Frontal cortex (tissue), 3 donors: ENCODE measurements at regions not wholly inside any gene's neighbourhood (a gene's known extent, or its start where the extent isn't known, plus 50 kb on each side); places are given as distances from the start of the nearest gene placed in this dataset.

ENCODE experiments used
- DNase-seq, 2 donors: peaks; one replicate each; pipeline ENCODE4 v3.0.0; 2012; ENCODE audit warnings: low spot score in 2 of 2
- FAIRE-seq: peaks from 2 replicates; lab custom pipeline; 2012; peaks lifted over from hg19 to GRCh38; lab: Jason Lieb, UNC
- donor health status: control.
- donor health status: control.
- donor health status: control.

DNA sequence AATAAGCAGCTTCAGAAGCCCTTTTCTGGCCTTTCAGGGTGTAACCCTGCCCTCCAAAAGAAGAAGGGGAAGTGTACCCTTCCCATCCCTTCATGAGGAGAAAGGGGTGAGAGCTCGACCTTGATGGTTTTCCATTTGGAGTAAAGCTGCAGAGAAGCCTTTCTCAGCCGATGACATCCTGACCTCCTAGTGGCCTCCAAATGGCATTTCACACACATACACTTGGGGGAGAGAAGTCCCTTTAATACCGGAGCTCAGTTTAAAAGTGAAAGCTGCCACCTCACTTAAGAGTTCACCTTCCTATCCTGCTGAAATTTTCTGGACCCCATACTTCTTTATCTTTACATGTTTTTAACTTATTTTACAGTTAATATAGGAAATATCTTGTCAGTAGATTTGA is 716.7 kb downstream of the DCDC2C start:
- FAIRE-seq, result no peak
- no peak for DNase-seq

DNA sequence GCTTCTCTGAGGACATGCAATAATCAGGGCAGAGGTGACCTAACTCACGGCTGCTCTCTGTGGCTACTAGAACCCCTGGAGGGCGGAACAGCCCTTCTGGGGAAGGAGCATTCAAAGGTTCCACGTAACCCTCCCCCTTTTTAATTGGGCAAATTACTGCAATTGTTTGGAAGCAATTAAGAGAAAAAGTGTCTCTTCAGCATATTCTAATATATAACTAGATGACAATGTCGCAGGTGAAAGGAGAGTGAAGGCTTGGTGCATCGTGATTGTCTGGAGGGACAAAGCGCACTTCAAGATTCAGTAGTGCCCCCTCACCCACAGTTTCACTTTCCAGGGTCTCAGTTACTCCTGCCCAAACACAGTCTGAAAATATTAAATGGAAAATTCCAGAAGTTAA is 720.8 kb downstream of the DCDC2C start:
- no peak for FAIRE-seq
- no peak for DNase-seq

DNA sequence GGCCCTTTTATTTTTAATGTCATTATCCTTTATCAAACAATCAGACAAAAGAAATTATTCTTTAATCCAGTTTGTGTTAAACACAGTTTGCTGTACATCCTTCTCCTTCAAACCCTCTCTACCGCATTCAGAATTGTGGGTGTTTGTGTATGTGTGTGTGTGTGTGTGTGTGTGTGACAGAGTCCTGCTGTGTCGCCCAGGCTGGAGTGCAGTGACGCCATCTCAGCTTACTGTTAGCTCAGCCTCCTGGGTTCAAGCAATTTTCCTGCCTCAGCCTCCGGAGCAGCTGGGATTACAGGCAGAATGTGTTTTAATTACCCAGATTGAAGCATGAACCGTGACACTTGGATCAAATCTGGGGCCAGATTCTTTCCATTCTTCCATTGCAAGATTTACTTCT is 723.7 kb downstream of the DCDC2C start:
- DNase-seq, result no peak
- no peak for FAIRE-seq

DNA sequence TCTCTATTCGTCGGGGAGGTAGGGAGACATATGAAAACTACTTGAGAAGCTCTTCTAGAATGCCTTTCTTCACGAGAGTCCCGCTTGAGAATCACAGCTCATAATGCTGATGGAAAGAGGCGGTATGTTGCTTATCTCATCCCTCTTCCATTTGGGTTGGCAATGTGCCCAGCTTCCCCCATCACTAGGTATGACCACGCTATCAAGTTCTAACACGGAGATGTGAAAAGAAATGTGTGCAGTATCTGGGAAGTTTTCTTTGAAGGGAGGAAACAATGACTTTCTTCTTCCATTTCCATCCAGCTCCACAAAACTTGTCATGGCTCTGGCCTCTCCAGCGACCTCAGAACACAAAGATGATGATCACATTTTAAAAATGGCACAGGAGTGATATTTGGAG is 742.4 kb downstream of the DCDC2C start:
- FAIRE-seq (no peak), DNase-seq (no peak)

DNA sequence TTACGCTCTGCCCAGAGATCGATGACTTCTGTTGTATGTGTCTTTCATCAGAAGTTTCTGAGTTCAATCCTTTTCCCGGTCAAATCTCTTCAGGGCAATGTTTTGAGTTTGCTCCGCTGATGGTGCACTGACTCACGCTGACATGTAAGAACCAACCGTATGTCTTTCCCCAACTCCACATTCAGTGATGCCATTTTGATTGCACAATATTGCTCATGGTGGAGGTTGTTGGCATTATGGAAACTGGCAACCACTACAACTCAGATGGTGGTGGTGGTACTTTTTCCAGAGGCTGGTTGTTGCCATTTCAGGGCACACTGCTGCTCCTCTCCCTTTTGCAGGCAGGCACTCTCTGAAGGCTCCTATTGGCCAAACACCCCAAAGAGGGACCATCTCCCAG is 751.5 kb downstream of the DCDC2C start:
- no peak for DNase-seq
- FAIRE-seq, result no peak

DNA sequence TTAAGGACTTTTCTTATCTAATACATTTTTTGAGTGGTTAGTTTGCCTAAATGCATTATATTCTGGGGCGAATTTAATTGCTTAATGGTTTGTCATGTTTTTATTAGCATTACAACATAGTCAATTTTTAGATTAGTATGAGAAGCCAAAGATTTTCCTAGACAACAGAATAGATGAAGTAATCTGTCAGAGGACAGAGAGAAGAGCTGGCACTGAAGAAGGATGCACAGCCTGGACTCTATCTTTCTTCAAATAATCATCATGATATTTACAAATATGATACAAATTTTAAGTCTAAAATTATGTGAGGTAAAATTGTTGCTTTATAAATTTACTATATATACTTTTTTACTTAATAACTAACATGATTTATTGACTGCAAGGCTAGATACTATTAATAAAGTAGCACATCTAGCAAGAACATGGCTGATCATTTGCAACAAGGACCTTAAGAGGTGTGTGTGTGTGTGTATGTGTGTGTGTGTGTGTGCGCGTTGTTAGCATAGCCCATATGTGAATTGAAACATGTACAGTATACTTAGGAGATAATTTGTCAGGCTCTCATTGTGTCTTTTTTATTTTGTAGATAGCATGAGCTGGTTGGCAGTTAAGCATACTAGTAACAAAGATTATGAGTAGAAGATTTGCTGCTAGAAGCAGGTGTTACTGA is 752.2 kb downstream of the DCDC2C start:
- FAIRE-seq (no peak), DNase-seq (no peak)

DNA sequence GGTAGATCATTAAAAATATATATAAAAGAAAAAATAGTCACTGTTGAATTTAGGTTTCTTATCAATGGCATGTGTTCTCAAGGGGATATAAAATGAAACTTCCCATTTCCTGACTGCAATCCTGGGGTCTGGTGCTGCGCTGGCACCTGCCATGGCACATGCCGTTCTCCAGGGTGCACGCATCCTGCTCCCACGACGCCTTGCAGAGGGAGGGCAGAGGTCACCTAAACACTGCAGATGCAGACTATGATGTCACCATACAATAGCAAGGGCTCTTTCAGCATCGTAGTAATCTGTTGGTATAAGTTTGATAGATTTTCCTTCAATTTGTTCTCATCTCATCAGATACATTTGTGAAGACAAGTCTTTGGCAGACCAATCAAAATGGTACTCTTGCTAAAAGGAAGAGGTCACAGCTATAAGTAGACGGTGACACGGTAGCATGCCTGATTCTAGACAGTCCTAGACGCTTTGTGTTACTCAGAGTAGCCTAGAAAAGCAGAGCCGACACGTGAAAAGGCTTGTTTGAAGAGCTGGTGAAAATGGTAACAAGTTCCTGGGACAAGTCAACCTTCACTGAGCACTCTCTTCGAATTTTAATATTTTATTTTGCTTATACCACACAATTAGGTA is 761.4 kb downstream of the DCDC2C start:
- DNase-seq, result no peak
- no peak for FAIRE-seq

DNA sequence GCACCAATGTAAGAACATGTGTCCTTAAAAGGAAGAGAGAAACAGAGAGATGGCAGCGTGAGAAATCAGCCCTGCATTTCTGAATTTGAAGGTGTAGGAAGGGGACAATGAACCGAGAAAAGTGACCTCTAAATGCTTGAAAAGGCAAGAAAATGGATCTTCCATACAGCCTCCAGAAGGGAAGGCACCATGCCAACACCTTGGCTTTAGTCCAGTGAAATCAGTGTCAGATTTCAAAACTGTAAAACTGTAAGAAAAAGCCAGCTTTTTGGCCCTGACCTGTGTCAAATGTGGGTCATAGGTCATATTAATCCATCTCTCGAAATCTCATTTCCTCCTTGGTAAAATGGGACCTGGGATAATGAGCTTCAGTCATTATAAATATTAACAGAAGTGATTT is 762.3 kb downstream of the DCDC2C start:
- FAIRE-seq (no peak), DNase-seq (no peak)

DNA sequence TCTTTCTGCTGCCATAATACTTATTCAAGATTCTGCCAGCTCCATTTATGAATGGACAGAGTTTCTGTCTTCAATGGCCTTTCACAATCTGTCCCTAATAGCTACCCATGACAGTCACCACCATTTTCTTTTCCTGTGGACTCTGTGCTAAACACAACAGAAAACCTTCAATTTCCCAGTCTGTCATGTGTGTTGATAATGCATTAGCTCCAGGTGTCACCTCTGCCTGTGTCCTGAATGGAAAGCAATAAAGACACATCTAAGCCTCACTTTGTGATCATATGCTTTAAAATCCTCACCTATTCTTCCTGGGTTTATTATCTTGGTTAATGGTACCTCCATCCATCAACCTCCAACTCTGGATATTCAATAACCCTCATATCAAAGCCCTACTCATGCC is 772.2 kb downstream of the DCDC2C start:
- FAIRE-seq (no peak), DNase-seq (no peak)

DNA sequence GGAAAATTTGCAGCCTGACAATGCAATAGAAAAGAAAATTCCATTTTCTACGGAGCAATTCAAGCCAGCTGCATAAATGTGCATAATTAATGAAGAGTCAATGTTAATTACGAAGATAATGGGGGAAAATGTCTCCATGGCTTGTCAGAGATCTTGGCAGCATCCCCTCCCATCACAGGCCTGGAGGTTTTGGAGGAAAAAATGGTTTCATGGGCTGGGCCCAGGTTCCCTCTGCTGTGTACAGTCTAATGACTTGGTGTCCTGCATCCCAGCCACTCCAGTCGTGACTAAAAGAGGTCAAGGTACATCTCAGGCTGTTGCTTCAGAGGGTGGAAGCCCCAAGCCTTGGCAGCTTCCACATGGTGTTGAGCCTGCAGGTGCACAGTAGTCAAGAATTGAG is 779.7 kb downstream of the DCDC2C start:
- FAIRE-seq (no peak), DNase-seq (no peak)

DNA sequence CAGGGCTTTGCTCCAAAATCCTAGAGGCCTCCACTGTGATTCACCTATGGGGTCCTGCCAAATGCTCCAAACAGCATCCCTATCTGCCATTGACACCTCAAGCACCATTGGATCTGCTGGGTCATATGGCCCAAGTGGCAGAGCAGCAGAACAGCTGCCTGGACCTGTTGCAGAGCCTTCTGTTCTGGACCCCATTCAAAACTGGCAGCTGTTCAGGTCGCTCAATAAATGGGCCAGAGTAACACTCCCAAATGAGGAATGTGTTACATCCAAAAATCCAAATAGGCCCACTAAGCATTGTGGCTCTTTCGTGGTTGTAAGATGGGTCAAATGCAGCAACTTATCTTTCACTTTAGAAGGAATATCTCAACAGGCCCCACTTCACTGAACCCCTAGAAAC is 783.6 kb downstream of the DCDC2C start:
- FAIRE-seq (no peak), DNase-seq (no peak)

DNA sequence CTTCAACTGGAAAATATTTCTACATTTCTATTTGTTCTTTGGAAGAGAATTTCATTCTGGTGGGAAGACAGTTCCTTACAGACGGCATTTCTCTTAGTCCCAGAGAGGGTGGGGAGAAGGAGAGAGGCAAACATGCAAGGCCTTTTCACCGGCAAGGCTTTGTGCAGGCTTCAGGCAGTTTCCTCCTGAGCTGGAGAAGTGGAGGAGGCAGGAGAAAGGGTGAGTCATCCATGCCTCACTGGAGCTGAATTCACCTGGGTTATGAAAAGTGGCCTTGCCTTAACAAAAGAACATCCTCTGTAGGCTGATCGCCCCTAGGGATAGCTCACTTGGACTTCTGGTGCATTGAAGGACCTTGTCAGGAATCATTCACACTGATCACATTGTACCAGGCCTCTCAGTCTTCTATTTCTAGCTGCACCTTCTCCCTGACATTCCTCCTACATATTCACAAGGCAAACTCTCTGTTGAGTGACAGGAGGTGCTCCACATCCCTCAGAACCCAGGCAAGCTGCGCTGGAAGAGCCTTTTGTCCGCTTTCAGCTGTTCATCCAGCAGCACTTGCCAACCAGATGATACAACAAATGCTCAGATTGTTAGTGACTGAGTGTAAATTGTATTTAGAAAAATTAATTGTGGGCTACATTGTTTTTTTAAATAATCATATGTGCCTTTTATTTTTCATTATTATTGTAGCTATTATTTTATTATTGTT is 796.1 kb downstream of the DCDC2C start:
- DNase-seq, result no peak
- FAIRE-seq, result no peak

DNA sequence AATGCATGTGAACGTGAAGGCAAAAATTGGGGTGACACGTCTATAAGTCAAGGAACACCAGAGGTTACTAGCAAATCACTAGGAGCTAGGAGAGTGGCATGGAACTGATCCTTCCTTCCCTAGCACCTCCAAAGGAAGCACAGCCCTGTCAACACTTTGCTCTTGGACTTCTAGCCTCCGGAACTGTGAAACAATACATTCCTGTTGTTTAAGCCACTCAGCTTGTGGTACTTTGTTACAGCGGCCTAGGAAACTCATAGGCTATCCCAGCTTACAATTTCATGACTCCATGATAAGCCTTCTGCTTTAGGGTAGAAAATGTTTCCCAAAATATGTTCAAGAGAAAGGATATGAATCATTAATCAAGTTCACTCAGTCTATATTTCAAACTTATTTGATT is 798.1 kb downstream of the DCDC2C start:
- FAIRE-seq (no peak), DNase-seq (no peak)

DNA sequence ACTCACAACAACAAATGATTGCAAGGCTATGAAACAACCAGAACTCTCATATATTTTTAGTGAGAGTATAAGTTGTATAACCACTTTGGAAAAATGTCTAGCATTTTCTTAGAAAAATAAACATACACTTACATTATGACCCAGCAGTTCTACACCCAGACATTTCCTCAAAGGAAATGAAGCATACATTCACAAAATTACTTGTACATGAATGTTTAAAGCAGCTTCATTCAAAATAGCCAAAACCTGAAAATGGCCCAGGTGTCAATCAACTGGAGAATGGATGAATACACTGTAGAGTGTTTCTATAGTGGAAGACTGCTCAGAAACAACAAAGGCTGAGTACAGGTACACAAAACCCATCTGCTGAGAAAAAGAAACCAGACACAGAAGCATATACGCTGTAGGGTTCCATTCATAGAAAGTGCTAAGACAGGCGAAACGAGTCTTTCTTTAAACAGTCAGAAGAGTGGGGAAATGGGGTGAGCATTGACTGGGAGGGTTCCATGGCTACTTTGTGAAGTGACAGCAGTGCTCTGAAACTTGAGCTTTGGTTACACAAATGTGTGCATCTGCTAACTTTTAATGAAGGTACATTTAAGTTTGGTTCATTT is 799.0 kb downstream of the DCDC2C start:
- FAIRE-seq (no peak), DNase-seq (no peak)

DNA sequence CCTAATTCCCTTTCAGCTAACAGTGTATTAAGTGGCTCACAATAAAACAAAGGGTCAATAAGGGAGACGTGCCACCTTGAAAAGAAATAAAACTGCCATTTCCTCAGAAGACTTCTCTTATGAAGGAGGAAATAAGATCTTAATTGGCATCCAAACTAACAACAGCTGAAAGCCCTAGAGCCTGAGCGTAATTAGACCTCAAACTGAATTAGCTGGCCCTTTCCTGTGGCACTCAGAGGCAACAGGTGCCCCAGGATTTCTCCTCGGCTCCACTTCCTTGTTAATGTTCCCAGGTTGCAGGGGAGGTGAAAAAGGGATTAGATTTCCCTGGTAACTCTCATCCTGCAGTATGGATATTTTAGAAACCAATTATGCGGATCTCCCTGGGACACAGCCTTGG is 804.3 kb downstream of the DCDC2C start:
- no peak for FAIRE-seq

DNA sequence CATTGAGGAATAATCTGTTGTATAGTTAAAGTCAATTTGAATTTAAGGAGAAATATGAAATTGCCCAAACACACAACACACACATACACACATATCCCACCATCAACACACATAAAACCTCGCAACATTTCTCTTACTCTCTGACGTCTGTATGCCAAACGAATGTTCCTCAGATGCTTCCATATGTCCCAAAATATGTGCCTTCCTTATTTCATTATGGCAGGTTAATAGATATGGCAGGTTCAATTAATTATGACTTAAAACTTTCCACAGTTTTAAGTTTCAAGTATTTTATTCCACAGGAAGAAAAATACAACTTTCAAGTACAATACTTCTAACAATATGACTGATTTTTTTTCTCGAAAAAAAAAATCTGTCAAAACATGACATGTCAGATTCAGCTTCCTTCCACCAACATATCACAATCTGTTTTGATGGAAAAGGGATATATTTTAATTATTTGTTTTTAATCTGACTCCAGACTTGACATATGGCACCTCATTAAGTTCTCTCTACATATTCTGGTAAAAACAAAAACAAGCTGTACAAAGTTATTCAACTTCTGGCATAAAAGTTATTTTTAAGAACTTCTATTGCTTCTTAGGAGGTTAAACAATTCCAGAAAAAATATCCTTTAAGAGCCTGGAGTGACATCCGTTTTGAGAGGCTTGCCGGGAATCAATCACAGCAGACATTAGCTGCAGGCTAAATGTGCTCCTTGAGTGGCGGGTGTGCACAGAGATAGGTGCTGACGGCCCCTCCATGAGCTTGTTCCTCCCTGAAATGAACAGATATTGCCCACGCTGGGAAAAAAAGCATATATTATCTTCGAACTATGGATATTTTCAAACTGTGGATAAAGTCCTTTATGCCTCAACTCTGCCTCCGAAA is 812.7 kb downstream of the DCDC2C start:
- no peak for DNase-seq

More for the DNA sequence above, 804.3 kb downstream of the DCDC2C start:
- DNase-seq, result no peak

DNA sequence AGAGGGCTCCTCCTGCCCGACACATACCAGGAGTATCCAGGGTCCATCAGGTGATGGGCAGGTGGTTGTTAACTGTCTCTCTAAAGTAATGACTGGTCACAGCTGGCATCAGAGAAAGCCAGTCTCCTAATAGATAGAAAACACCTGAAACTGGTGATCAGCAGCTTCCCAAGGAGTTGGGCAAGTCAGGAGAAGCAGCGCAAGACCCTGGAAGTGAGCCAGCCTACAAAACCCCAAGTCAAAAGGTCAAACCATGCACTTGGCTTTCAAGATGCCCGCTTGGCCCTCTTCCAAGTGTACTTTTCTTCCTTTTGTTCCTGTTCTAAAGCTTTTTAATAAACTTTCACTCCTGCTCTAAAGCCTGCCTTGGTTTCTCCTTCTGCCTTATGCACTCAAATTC is 815.2 kb downstream of the DCDC2C start:
- FAIRE-seq (no peak), DNase-seq (no peak)

More for the DNA sequence above, 812.7 kb downstream of the DCDC2C start:
- FAIRE-seq, result no peak

DNA sequence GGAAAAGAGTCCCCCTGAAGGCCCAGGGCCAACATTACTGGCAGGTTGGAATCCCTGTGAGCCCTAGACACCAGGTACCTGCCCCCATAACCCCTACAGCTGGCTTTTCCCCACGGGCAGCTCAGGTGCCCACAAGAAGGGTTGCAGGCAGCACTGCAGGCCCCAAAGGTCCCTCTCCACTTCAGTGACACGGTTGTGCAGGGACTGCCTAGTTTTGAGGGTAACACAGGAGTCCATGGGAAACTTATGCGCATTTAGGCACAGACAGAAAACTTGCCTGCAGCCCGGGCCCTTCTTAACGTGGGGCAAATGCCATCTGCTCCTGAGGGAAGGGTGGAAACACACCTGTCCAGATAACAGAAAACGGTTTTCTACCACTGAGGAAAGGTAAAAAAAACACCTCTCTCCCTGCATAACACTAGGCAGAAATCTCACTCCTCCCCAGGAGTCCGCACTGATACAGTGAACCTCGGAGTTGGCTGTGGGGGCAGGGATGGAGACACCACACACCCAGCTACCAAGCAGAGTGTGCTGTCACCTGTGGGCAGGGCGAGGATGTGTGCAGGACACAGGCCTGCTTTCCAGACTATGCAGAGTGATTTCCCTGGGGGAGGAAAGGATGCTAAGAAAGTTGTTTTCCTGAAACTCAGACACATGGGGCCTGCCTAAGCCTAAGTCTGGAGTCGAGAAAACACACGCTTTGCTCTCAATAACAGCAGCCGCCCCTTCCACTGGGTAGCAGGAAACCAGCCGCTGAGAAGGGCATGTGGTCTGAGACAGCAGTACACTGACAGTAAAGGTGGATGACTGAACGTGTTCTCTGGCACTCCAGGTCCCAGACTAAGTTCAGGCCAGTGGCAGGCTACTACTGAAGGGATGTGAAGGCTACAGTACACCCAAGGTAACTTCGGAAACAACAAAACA is 819.4 kb downstream of the DCDC2C start:
- no peak for DNase-seq
- FAIRE-seq, result no peak

DNA sequence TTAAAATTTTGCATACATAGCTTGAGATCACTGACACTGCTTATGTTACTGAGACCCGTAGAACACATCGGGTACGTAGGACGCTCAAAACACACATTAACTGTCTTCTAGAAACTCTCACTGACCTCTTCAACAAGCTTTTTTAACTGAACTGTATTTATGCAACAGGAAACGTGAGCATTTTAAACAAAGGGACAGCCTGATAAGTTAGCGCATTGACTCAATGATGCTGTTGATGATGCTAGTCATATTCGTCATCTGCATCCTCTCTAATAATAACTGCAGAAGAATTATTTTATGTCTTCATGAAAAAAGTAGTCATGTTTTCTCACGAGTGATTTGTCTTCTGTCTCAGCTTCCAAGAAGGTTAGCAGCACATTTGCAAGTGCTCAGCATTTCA is 824.0 kb downstream of the DCDC2C start:
- FAIRE-seq, result no peak
- no peak for DNase-seq
